ENCODE measurements at regions not wholly inside any gene's neighbourhood (a gene's known extent, or its start where the extent isn't known, plus 50 kb on each side); places are given as distances from the start of the nearest gene placed in this dataset.

DNA sequence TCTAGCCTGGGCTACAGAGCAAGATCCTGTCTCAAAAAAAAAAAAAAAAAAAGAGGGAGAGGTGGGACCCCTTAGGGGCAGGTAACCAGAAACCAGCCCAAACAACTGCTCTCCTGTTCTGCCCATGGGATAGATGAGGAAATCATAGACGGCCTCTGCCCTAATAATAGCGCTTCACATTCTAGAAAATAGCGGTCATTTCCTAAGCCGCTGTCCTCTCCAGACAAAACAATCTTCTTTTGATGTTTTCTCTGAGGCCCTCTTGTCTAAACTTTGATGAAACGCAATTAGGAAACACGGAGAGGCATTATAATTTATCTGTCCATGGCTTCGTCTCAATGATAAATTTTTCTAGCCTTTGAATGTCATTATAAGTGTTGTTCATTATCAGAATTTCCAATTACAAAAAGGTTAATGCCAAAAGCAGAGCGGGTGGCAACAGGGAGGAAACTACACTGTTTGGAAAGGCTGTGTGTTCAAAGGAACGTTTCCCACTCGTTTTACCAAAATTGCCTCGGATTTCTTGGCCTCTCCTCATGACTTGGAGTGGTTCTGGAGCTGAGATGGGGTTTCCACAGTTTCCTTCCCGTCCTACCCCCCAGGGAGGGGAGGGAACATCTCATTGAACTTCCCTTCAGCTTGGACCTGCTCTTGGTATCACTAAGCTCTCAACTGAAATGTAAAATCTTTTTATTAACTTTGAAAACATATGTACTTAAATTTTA lies 151.6 kb upstream of the ZNF236 start:
- no peak for DNase-seq (ENCODE audit: low spot score)
- TF ChIP-seq, protein P1, sequence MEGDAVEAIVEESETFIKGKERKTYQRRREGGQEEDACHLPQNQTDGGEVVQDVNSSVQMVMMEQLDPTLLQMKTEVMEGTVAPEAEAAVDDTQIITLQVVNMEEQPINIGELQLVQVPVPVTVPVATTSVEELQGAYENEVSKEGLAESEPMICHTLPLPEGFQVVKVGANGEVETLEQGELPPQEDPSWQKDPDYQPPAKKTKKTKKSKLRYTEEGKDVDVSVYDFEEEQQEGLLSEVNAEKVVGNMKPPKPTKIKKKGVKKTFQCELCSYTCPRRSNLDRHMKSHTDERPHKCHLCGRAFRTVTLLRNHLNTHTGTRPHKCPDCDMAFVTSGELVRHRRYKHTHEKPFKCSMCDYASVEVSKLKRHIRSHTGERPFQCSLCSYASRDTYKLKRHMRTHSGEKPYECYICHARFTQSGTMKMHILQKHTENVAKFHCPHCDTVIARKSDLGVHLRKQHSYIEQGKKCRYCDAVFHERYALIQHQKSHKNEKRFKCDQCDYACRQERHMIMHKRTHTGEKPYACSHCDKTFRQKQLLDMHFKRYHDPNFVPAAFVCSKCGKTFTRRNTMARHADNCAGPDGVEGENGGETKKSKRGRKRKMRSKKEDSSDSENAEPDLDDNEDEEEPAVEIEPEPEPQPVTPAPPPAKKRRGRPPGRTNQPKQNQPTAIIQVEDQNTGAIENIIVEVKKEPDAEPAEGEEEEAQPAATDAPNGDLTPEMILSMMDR (IDR thresholded peaks at IDR 0.05; ENCODE audit: extremely low read depth, missing control alignments), result no peak

DNA sequence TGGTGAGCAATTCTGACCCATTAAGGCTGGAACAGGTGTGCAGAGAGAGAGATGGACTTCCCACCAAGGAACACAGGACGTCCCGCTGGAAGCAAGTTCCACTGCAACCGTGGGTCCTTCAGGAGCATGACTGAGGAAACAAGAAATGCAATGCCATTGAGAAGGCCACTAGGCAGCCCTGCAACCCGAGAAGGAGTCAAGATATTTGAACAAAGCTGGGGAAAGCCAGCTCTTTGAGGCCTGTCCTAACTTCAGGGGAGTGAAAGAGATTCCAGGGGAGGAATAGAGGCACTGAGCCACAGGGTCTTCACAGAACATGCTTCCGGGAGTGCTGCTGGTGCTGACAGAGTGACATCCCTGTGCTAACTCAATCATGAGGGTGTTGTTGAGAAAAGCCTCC lies 153.8 kb upstream of the ZNF236 start:
- TF ChIP-seq, protein P1 (IDR thresholded peaks at IDR 0.05; ENCODE audit: extremely low read depth, missing control alignments), result no peak
- DNase-seq (ENCODE audit: low spot score), result no peak

DNA sequence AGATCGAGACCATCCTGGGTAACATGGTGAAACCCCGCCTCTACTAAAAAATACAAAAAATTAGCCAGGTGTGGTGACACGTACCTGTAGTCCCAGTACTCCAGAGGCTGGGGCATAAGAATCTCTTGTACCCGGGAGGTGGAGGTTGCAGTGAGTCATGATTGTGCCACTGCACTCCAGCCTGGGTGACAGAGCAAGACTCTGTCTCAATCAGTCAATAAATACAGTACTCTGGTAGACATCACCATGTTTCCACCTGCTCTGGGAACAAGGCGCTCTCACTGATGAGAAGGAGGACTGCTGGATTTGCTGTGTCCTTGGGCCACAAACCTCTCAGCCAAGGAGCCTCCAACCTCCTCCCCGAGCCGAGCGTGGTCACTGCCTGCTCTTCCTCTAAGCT lies 154.2 kb upstream of the ZNF236 start:
- DNase-seq (ENCODE audit: low spot score), result no peak
- TF ChIP-seq, protein P1 (IDR thresholded peaks at IDR 0.05; ENCODE audit: extremely low read depth, missing control alignments), result no peak

DNA sequence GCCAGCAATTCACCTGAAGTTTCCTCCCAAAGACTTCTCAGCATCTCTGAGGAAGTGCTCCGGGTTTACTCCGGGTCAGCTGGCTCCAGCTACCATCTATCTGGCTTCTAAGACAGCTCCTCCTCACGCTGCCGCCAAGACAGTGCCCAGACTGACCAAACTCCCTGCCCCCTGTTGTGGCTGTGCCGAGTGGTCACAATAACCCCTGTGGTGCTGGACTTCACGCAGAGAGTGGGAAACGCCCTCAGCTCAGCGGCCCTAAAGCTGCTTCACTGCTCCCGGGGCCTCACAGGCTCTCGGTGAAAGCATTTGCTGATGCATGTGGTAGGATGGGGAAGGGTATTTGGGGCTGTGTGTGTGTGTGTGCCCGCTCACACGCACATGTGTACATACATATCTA lies 154.8 kb upstream of the ZNF236 start:
- TF ChIP-seq, protein P1 (IDR thresholded peaks at IDR 0.05; ENCODE audit: extremely low read depth, missing control alignments), result no peak
- no peak for DNase-seq (ENCODE audit: low spot score)

DNA sequence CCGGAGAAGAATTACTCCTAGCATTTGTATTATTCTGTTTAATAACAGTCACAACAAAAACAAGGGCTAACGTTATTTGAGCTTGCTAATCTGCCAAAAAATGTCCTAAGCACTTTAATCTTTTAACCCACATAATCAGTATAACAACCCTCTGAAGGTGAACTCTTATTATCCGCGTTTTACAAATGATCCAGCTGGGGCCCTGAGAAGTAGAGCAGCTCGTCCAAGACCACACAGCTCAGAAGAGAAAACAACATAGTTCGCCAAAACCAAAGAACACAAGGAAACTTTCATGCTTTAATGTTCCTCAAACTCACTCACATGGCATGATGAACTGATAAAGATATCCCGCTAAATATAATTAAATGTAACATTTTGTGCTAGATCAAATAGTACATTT lies 159.7 kb upstream of the ZNF236 start:
- DNase-seq (ENCODE audit: low spot score), result no peak
- TF ChIP-seq, protein P1 (IDR thresholded peaks at IDR 0.05; ENCODE audit: extremely low read depth, missing control alignments), result no peak

DNA sequence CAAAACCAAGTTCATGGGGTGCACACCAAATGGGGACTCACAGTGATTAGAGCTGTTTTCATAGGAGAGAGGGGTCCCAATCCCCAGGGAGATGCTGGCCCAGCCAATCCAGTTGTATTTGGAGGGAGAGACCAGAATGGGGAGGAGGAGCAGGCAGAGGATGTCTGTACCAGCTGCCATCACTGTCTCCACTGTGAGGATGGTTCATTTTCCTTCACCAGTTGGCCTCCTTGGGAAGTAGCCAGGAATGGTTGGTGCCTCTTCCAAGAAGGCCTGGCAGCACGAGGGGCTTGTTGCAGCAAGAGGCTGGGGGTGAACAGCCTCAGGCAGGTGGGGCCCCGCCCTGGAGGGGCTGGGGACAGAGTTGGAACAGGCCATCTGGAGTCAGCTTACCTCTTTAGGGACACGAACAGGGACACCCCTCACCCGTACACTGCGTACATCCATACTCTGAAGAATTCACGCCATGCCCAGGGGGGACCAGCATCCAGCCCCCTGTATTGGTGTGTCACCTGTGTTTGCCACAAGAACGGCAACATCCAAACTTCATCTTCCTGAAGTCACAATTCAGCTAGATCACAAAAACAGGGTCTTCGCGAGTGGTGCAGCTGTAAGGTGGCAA lies 161.7 kb upstream of the ZNF236 start:
- TF ChIP-seq, protein P1 (IDR thresholded peaks at IDR 0.05; ENCODE audit: extremely low read depth, missing control alignments), result no peak

DNA sequence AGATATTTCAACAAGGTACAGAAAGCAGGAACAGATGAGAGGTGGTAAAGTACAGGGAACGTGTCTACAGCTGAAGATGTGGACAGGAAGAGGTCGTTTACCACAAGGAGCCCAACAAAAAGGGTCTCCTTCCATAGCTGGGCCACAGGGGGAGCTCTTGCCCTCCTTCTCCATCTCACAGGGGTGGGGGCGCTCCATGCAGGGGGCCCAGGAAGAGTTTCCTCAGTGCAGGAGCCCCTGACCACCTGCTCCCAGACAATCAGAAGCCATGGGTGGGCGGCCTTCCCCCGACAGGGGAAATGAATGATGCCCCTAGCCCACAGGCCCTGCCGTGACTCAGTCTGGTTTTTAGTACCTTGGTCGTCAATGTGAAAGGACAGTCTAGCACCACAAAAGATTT lies 163.6 kb upstream of the ZNF516 start:
- DNase-seq (ENCODE audit: low spot score), result peak; percentile 53
- TF ChIP-seq, protein P1 (IDR thresholded peaks at IDR 0.05; ENCODE audit: extremely low read depth, missing control alignments), result no peak

More for the DNA sequence above, 161.7 kb upstream of the ZNF236 start:
- DNase-seq (ENCODE audit: low spot score), result no peak
